Fibroblast of the conjunctiva (primary cell): ENCODE measurements at regions not wholly inside any gene's neighbourhood (a gene's known extent, or its start where the extent isn't known, plus 50 kb on each side); places are given as distances from the start of the nearest gene placed in this dataset.
"Not testable (repeated sequence)": the region's sequence is repeated elsewhere in the genome, so short reads cannot be mapped to it uniquely, and the experiment has no call there.

Experiments
- DNase-seq: peaks from one replicate; pipeline ENCODE4 v3.0.0-alpha.2; 2010; ENCODE audit warnings: low read depth

DNA sequence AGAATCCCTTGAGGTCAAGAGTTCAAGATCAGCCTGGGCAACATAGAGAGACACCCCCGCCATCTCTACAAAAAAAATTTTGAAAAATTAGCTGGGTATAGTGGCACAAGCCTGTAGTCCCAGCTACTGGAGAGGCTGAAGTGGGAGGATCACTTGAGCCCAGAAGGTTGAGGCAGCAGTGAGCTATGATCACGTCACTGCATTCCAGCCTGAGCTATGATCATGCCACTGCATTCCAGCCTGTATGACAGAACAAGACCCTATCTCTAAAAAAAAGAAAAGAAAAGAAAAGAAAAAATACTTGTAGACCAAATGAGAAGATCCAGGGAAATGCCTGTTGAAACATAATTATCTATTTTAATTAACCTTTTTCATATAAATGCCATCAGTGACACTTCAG, 93.8 kb upstream of the MDM1 start:
- DNase-seq, result no peak

GRCh38 chr12:68428211-68428610, 96.0 kb upstream of the MDM1 start:
- no peak for DNase-seq

GRCh38 chr12:68428724-68429501, 96.8 kb upstream of the MDM1 start:
- DNase-seq, result no peak

GRCh38 chr12:68429696-68430095, 97.5 kb upstream of the MDM1 start:
- no peak for DNase-seq

GRCh38 chr12:68431786-68432185, 99.6 kb upstream of the MDM1 start:
- DNase-seq, result no peak

DNA sequence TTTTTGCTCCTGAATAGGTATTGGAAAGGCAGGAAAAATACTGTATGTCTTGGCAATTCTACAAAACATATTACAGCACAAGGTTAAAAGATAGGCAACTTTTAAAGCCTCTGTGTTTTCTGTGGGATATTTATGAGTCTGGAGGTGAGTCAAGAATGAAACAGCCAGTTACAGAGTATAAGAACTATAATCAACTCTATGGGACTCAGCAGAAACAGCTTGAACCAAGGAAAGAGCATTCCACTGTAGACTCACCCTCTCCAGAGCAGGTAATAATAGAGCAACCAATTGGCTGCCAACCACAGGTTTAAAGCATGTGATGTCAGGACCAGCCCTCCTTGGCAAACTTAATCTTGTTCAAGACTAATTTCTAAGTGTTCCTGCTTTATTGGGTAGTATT, 100.5 kb upstream of the MDM1 start:
- no peak for DNase-seq

- no peak for DNase-seq
Observed at GRCh38 chr12:68434391-68435298, 102.5 kb upstream of the MDM1 start.

DNA sequence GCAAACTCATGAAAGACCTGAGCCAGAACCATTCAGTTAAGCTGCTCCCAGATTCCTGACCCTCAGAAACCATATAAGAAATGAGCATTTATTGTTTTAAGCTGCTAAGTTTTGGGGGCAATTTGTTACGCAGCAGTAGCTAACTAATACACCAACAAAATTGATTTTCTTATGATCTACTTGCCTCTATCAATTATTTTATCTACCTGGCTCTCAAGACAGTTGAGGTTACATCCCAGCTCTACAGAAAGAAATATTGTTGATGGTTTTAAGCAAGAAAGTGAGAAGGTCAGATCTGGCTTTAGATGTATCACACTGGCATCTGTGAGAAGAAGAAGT, 103.1 kb upstream of the MDM1 start:
- no peak for DNase-seq

GRCh38 chr12:68435816-68436215, 103.7 kb upstream of the MDM1 start:
- no peak for DNase-seq

GRCh38 chr12:68438601-68439000, 106.4 kb upstream of the MDM1 start:
- no peak for DNase-seq

GRCh38 chr12:68439368-68440045, 107.3 kb upstream of the MDM1 start:
- DNase-seq, result no peak

- DNase-seq, result no peak
Observed at GRCh38 chr12:68440068-68440581, 108.0 kb upstream of the MDM1 start.

DNA sequence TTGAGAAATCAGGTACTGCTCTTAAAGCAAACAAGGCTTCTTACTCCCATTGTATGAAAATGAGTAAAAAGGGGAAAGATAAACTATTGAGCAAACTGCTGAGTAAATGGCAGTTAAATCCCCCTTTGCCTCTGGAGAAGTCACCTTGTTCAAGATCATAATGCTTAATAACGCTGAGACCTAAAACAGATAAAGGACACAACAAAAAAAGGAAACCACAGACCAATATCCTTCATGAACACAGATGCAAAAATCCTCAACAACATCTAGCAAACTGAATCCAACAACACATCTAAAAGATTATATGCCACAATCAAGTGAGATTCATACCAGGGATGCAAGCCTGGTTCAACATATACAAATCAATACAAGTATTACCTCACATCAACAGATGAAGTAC, 109.0 kb upstream of the MDM1 start:
- no peak for DNase-seq

- DNase-seq, result not testable (repeated sequence)
Observed at GRCh38 chr12:68442353-68442972, 110.3 kb upstream of the MDM1 start.

- not testable (repeated sequence) for DNase-seq
Observed at GRCh38 chr12:68443695-68444094, 111.5 kb upstream of the MDM1 start.

DNA sequence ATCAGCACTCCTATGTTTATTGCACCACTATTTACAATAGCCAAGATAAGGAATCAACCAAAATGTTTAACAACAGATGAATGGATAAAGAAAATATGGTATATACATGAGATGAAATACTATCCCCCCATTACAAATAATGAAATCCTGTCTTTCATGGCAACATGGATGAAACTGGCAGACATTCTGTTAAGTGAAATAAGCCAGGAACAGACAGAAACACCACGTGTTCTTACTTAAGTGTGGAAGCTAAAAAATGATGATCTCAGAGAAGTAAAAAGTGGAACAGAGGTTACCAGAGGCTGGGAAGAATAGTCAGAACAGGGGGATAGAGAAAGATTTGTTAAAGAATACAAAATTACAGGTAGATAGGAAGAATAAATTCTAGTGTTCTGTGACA, 113.7 kb upstream of the MDM1 start:
- DNase-seq, result peak; percentile 30

- no peak for DNase-seq
Observed at GRCh38 chr12:68446384-68446783, 114.2 kb upstream of the MDM1 start.

GRCh38 chr12:68446901-68447796, 115.0 kb upstream of the MDM1 start:
- DNase-seq, result no peak

- no peak for DNase-seq
Observed at GRCh38 chr12:68447797-68448260, 115.7 kb upstream of the MDM1 start.

- no peak for DNase-seq
Observed at GRCh38 chr12:68449196-68449595, 117.0 kb upstream of the MDM1 start.

GRCh38 chr12:68450947-68451260, 118.7 kb upstream of the MDM1 start:
- DNase-seq, result no peak
